PFSK-1 (cell line): ENCODE measurements at regions not wholly inside any gene's neighbourhood (a gene's known extent, or its start where the extent isn't known, plus 50 kb on each side); places are given as distances from the start of the nearest gene placed in this dataset.

Experiments
- FOXP2 ChIP-seq: optimal IDR thresholded peaks from 2 replicates; pipeline ENCODE3; 2011; ENCODE audit warnings: borderline replicate concordance, control low read depth, inconsistent platforms; ENCODE audit not compliant: insufficient read depth; ENCODE audit errors: extremely low read length, extremely low read depth
- POLR2AphosphoS5 ChIP-seq: IDR thresholded peaks from 2 replicates; pipeline ENCODE4 v1.6.1; 2012; ENCODE audit warnings: low read depth, mild to moderate bottlenecking, control low read depth, low read length, moderate library complexity
- SIN3A ChIP-seq: IDR thresholded peaks from 2 replicates; pipeline ENCODE4 v1.6.1; 2012; ENCODE audit warnings: mild to moderate bottlenecking, low read length, moderate library complexity, borderline replicate concordance; ENCODE audit not compliant: insufficient read depth
- TAF1 ChIP-seq: IDR thresholded peaks from 2 replicates; pipeline ENCODE4 v1.6.1; 2012; ENCODE audit warnings: low read length, control low read depth, borderline replicate concordance; ENCODE audit not compliant: insufficient read depth
- TF ChIP-seq, protein P1 (sequence below), 2 experiments: IDR thresholded peaks; 2 replicates each; pipeline versions ENCODE4 v1.6.1 to v1.8.0; 2011 to 2012; ENCODE audit warnings: low read depth in 2 of 2, low read length in 2 of 2, control low read depth in 1 of 2, inconsistent platforms in 1 of 2, mild to moderate bottlenecking in 1 of 2, moderate library complexity in 1 of 2; ENCODE audit not compliant: insufficient read depth in 1 of 2

- TF ChIP-seq TAF1 (no peak), POLR2AphosphoS5 (no peak), FOXP2 (no peak), SIN3A (no peak)
- TF ChIP-seq, protein P1, sequence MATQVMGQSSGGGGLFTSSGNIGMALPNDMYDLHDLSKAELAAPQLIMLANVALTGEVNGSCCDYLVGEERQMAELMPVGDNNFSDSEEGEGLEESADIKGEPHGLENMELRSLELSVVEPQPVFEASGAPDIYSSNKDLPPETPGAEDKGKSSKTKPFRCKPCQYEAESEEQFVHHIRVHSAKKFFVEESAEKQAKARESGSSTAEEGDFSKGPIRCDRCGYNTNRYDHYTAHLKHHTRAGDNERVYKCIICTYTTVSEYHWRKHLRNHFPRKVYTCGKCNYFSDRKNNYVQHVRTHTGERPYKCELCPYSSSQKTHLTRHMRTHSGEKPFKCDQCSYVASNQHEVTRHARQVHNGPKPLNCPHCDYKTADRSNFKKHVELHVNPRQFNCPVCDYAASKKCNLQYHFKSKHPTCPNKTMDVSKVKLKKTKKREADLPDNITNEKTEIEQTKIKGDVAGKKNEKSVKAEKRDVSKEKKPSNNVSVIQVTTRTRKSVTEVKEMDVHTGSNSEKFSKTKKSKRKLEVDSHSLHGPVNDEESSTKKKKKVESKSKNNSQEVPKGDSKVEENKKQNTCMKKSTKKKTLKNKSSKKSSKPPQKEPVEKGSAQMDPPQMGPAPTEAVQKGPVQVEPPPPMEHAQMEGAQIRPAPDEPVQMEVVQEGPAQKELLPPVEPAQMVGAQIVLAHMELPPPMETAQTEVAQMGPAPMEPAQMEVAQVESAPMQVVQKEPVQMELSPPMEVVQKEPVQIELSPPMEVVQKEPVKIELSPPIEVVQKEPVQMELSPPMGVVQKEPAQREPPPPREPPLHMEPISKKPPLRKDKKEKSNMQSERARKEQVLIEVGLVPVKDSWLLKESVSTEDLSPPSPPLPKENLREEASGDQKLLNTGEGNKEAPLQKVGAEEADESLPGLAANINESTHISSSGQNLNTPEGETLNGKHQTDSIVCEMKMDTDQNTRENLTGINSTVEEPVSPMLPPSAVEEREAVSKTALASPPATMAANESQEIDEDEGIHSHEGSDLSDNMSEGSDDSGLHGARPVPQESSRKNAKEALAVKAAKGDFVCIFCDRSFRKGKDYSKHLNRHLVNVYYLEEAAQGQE (IDR thresholded peaks at IDR 0.05; ENCODE audit: insufficient read depth in 1 of 2, low read depth in 2 of 2, low read length in 2 of 2): no peak
Observed at GRCh38 chr2:160562730-160563129, 69.1 kb upstream of the RBMS1 start.

DNA sequence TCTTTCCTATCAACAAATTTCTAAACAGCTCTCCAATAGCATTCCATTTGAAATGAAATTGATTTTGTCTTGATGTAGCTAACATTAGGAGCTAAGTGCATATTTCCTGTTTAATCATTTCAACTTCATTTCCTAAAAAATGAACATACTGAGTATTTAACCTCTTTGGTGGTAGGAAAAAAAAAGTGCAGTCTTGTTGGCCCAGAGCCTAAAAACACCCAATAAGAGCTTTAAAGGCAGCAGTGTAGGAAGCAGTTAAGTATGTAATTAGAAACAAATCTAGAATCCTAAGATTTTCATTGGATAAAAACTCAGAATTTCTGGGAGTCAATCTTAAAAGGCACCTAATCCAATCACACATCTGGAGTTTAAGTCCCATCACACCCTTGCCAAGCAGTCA is 71.0 kb upstream of the RBMS1 start:
- TF ChIP-seq, protein P1 (IDR thresholded peaks at IDR 0.05; ENCODE audit: insufficient read depth in 1 of 2, low read depth in 2 of 2, low read length in 2 of 2): no peak
- no peak for TF ChIP-seq SIN3A
- TF ChIP-seq POLR2AphosphoS5: no peak
- TF ChIP-seq FOXP2: no peak
- TF ChIP-seq TAF1: no peak

GRCh38 chr2:160565099-160565845 is 71.7 kb upstream of the RBMS1 start:
- TF ChIP-seq, protein P1 (IDR thresholded peaks at IDR 0.05; ENCODE audit: insufficient read depth in 1 of 2, low read depth in 2 of 2, low read length in 2 of 2): no peak
- TF ChIP-seq TAF1: no peak
- no peak for TF ChIP-seq FOXP2
- no peak for TF ChIP-seq POLR2AphosphoS5
- no peak for TF ChIP-seq SIN3A

DNA sequence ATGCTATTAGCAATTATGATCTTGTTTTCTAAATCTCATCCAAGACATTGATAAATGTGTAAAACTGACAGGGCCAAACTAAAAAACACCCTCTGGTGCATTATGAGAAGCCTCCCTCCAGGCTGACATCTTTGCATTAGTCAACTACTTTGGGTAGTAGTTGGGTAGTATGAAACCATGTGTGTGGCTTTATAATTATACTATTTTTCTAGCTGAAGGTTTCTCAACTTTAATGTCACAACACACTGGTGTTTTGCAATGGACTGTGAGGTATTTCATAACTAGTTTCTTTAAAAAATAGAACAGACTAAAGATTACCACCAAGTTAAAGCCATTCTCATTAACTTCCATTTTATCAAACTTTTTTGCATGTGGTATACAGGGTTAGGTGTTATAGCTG is 73.1 kb upstream of the RBMS1 start:
- TF ChIP-seq FOXP2: no peak
- TF ChIP-seq, protein P1 (IDR thresholded peaks at IDR 0.05; ENCODE audit: insufficient read depth in 1 of 2, low read depth in 2 of 2, low read length in 2 of 2): no peak
- no peak for TF ChIP-seq POLR2AphosphoS5

- TF ChIP-seq FOXP2 (no peak), TAF1 (no peak), SIN3A (no peak), POLR2AphosphoS5 (no peak)
- TF ChIP-seq, protein P1 (IDR thresholded peaks at IDR 0.05; ENCODE audit: insufficient read depth in 1 of 2, low read depth in 2 of 2, low read length in 2 of 2): no peak
Observed at GRCh38 chr2:160568856-160569255, 75.2 kb upstream of the RBMS1 start.
